Cardiac fibroblast (primary cell): ENCODE measurements at regions not wholly inside any gene's neighbourhood (a gene's known extent, or its start where the extent isn't known, plus 50 kb on each side); places are given as distances from the start of the nearest gene placed in this dataset.
A peak's percentile ranks its signal among the peaks of the same experiment; 100 is the strongest.

Experiments used
- DNase-seq, 2 donors: peaks; one replicate each; pipeline versions ENCODE4 v3.0.0 to v3.0.0-alpha.2; 2010; ENCODE audit warnings: low read depth in 2 of 2
- H3K4me3 ChIP-seq, 2 donors: replicated peaks in 1 of 2; 1 replicate in 1 of 2; 2 replicates in 1 of 2; pipeline ENCODE4 v1.5.1; 2011; ENCODE audit warnings: low read depth in 2 of 2, low read length in 2 of 2, mild to moderate bottlenecking in 2 of 2, moderate library complexity in 1 of 2
- TF ChIP-seq, protein P1 (sequence below): IDR thresholded peaks from one replicate; pipeline ENCODE4 v1.5.1; 2011; ENCODE audit warnings: low read depth, mild to moderate bottlenecking, low read length, inconsistent platforms

DNA sequence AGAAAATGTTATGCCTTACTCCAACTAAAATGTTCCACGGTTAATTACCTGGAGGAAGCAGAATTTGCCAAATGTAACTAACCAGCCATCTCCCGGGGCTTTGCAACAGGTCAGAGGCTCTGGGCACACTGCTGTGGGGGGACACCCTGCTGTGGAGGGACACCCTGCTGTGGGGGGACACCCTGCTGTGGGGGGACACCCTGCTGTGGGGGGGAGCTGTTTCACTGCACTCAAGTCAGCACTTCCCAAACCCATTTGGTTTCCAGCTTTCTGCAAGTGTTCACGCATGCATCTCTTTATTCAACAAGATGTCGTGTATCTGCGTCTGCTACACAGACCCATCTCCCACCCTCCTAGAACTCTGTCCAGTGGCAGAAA, 239.5 kb downstream of the C16orf95 start:
- DNase-seq, result no peak
- TF ChIP-seq, protein P1, sequence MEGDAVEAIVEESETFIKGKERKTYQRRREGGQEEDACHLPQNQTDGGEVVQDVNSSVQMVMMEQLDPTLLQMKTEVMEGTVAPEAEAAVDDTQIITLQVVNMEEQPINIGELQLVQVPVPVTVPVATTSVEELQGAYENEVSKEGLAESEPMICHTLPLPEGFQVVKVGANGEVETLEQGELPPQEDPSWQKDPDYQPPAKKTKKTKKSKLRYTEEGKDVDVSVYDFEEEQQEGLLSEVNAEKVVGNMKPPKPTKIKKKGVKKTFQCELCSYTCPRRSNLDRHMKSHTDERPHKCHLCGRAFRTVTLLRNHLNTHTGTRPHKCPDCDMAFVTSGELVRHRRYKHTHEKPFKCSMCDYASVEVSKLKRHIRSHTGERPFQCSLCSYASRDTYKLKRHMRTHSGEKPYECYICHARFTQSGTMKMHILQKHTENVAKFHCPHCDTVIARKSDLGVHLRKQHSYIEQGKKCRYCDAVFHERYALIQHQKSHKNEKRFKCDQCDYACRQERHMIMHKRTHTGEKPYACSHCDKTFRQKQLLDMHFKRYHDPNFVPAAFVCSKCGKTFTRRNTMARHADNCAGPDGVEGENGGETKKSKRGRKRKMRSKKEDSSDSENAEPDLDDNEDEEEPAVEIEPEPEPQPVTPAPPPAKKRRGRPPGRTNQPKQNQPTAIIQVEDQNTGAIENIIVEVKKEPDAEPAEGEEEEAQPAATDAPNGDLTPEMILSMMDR, result no peak
- H3K4me3 ChIP-seq, result no peak overlapping the region

DNA sequence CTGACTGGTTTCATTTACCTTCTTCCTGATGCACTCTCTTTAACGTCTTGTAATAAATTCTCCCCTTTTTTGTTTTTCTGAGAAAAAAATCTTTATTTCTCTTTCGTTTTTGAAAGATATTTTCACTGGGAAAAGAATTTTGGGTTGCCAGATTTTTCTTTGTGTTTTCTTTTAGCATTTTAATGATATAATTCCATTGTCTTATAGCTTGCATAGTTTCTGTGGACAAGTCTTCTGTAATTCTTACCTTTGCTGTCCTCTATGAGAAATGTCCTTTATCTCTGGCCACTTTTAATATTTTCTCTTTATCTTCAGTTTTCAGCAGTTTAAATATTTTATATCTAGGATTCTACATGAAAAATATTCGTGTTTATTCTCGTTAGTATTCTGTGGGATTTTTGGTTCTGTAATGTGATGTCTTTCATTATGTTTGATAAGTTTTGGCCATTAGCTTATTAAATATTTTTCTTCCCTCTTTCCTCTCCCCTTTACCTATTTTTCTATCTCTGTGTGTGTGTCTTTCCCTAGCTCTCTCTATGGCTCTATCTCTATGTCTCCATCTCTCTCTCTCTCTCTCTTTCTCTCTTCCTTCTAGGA, 236.5 kb downstream of the C16orf95 start:
- TF ChIP-seq, protein P1, result no peak
- DNase-seq, result no peak
- no peak overlapping the region for H3K4me3 ChIP-seq

DNA sequence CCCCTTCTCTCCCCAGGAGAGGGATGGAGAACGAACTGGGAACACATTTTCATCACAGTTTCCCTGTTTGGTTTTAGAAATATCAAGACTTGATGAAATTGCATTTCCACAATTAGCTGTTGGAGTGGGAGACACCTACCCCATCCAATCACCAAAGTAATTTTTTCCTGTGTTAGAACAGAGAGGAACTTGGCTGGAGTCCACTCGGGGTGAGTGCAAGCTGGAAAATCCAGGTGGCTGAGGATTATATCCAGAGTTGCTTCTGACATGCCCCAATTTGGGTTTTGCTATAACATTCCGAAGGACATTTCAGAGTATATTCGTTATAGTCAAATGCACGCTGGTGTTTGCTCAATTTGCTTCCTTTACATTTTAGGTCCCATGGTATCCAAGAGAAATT, 231.8 kb downstream of the C16orf95 start:
- no peak overlapping the region for H3K4me3 ChIP-seq
- no peak for DNase-seq
- TF ChIP-seq, protein P1, result no peak

DNA sequence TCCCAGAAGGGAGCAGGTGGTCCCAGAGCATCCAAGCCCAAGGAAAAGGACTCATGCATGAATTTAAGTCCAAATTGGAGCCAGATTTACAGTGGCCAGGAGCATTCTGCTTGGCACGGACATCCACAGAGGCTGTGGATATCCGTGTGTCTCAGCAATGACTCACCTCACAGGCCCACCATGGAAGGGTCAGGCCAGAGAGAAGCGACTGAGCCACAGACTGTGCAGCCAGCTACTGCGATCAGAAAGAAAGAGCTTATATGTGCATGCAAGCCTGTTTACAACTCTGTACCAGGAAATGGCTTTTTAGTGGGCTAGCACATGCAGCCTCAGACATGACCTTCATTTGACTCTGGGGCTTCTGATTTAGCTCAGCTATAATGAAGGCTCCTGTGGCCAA, 231.0 kb downstream of the C16orf95 start:
- DNase-seq, result peak; percentile 3 to 52
- no peak overlapping the region for H3K4me3 ChIP-seq
- TF ChIP-seq, protein P1, result no peak

DNA sequence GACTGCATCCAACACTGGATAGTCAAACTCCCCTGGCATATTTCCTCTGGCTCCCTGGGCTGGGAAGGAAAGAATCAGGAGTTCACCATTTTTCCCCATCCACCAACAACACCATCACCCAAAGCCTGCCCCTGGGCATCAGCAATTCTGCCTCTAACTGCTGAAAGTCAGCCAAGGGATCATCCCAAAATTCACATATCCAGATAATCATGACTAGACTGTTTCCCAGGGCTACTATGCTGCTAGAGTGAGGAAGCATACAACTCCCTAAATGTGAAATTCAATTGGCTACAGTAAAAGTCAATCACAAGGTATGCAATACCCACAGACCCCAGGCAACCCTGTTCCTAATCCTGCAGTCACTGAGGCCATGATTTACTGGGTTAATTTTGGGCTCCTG, 230.6 kb downstream of the C16orf95 start:
- H3K4me3 ChIP-seq, result no peak overlapping the region
- peak; percentile 27 to 53 for DNase-seq
- TF ChIP-seq, protein P1, result no peak

DNA sequence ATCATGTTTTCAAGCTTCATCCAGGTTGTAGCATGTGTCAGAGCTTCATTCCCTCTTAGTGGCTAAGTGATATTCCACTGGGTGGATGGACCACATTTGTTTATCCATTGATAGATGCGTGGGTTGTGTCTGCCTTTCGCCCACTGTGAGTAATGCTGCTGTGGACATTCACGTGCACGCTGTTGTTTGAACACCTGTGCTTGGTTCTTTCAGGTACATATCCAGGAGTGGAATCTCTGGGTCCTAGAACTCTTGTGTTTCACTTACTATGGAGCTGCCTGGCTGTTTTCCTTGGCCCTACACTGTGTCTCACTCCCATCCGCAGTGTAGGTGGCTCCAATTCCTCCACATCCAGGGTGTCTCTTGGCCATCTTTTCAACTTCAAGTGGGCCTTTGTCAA, 224.2 kb downstream of the C16orf95 start:
- TF ChIP-seq, protein P1, result no peak
- no peak overlapping the region for H3K4me3 ChIP-seq
- no peak for DNase-seq

DNA sequence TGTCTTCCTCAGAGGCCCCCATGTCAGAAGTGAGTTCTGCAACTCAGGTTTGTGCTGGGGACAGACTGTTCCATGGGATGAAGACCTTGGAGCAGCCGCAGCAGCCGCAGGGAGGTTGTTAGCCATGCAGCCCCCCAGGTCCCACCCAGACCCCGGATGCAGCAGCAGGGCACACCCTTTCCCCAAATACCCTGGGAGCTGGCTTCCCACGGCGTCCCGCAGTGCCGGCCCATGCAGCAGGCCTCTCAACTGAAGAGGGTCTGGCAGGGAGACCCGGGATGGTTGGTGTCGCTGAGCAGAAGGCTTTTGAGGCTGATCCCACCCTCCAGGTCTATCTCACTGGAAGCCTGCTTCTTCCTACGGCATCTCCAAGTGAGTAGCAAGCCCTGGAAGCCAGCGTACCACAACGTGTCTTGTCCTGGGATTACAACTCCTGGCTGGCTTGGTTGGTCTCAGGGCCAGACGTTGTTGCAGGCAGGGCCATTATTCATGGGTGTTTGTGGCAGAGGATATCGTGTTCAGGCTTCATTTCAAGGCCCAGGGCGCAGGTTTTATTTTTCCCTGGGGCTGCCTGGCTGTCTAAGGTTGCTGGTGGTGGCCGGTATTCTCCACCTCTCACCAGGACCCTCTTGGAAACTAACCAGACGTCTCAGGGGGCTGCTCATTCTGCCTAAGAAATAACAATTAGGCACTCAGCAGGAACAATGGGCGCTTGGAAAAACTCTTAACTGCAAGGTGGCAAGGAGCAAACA, 223.2 kb downstream of the C16orf95 start:
- H3K4me3 ChIP-seq, result no peak overlapping the region
- TF ChIP-seq, protein P1, result no peak
- no peak for DNase-seq
